Ascending aorta (tissue), 2 donors: ENCODE measurements at regions not wholly inside any gene's neighbourhood (a gene's known extent, or its start where the extent isn't known, plus 50 kb on each side); places are given as distances from the start of the nearest gene placed in this dataset.

Source experiments
- DNase-seq, 2 donors: peaks; one replicate each; pipeline ENCODE4 v3.0.0-alpha.2; 2019; ENCODE audit warnings: low spot score in 2 of 2
- H3K27ac ChIP-seq, 2 donors: fragments of 200-600 bp; sonication (generic); one replicate each; pipeline ENCODE4 v1.5.1; 2016 to 2017; ENCODE audit warnings: mild to moderate bottlenecking in 1 of 2
- H3K27me3 ChIP-seq: fragments of 200-600 bp; sonication (generic); one replicate; pipeline ENCODE4 v1.5.1; 2017
- H3K36me3 ChIP-seq, 2 donors: fragments of 200-600 bp; sonication (generic); one replicate each; pipeline ENCODE4 v1.5.1; 2016
- H3K4me1 ChIP-seq, 2 donors: fragments of 200-600 bp; sonication (generic); one replicate each; pipeline ENCODE4 v1.5.1; 2016 to 2017; ENCODE audit warnings: mild to moderate bottlenecking in 1 of 2
- H3K4me3 ChIP-seq, 2 donors: fragments of 200-600 bp; sonication (generic); one replicate each; pipeline ENCODE4 v1.5.1; 2016 to 2017; ENCODE audit warnings: mild to moderate bottlenecking in 1 of 2
- H3K9me3 ChIP-seq, 2 donors: fragments of 200-600 bp; sonication (generic); one replicate each; pipeline ENCODE4 v1.5.1; 2016
- intact Hi-C: fragments of 100-400 bp; cut with DNase I; formaldehyde crosslinking; loops from one replicate; pipeline ENCODE4 v1.15.1; 2023
- TF ChIP-seq, protein P1 (sequence below), 3 experiments: fragments of 200-600 bp in 2 of 3; fragments of 450-650 bp in 1 of 3; sonication (generic) in 2 of 3; IDR thresholded peaks; one replicate each; pipeline ENCODE4 v1.5.1; 2016 to 2019; ENCODE audit warnings: antibody characterized with exemption in 3 of 3, mild to moderate bottlenecking in 1 of 3, moderate library complexity in 1 of 3

DNA sequence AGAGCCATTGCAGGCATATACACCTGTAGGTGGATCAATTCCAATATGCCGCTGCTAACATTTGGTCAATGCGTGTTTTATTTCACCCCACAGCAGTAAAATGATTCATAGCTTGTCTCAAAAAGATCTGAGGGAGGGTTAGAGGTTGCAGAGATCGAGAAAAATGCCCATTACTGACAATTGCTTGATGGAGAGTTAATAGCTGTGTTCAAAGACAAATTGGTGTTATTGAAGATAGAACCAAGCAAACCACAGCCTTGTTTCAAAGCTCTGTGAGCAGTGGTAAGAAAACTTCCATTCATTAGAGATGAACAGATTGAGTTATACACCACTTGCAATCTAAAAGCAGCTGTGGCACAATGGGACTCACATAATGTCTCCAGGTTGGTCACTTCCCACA, 95.4 kb downstream of the KCNE4 start:
- no peaks in the 10 kb centered on the region for H3K36me3 ChIP-seq
- H3K4me1 ChIP-seq: no peaks in the 10 kb centered on the region
- TF ChIP-seq, protein P1, sequence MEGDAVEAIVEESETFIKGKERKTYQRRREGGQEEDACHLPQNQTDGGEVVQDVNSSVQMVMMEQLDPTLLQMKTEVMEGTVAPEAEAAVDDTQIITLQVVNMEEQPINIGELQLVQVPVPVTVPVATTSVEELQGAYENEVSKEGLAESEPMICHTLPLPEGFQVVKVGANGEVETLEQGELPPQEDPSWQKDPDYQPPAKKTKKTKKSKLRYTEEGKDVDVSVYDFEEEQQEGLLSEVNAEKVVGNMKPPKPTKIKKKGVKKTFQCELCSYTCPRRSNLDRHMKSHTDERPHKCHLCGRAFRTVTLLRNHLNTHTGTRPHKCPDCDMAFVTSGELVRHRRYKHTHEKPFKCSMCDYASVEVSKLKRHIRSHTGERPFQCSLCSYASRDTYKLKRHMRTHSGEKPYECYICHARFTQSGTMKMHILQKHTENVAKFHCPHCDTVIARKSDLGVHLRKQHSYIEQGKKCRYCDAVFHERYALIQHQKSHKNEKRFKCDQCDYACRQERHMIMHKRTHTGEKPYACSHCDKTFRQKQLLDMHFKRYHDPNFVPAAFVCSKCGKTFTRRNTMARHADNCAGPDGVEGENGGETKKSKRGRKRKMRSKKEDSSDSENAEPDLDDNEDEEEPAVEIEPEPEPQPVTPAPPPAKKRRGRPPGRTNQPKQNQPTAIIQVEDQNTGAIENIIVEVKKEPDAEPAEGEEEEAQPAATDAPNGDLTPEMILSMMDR (IDR thresholded peaks at IDR 0.05): no peak
- H3K27ac ChIP-seq: no peak overlapping the region
- H3K4me3 ChIP-seq: no peak overlapping the region
- intact Hi-C loops: no loop called here
- H3K9me3 ChIP-seq: no peaks in the 10 kb centered on the region
- no peak for DNase-seq
- H3K27me3 ChIP-seq: no peaks in the 10 kb centered on the region

DNA sequence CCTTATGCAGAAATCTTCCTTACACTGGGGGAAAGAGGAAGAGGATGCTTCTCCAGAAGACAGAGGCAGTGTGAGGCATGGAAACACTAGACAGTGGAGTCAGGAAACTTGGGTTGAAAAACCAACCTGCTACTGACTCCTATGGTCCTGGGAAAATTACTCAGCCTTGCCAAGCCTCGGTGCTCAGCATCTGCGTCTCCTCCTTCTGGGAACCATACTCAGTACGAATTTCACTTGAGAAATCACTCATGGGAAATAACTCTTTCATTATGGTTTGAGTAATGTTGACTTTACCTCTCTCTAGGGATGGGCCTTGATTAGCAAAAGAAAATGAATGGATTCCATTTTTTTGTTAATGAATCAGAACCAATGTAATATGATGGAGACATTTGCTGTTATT, 96.5 kb downstream of the KCNE4 start:
- Histone ChIP-seq H3K27ac (no peak overlapping the region), H3K36me3 (no peaks in the 10 kb centered on the region), H3K4me1 (no peaks in the 10 kb centered on the region), H3K27me3 (no peaks in the 10 kb centered on the region), H3K4me3 (no peak overlapping the region), H3K9me3 (no peaks in the 10 kb centered on the region)
- no peak for DNase-seq
- intact Hi-C loops: no loop called here
- TF ChIP-seq, protein P1 (IDR thresholded peaks at IDR 0.05): no peak

DNA sequence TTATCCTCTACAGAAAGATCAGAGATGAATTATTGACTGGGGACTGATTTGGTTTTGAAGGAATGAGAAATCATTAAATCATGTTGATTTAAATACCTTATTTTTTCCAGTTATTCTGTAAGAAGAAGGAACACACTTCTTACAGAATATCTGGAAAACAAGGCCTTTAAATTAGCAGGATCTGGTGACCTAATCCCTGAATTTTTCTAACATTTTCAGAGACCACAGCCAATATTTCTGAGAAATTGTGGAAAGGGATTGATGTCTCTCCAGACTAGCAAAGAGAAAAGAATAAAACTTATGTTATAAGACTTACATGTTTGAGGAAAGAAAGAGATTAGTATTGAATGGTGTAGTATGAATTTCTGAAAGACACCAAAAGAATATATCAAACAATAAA, 104.0 kb downstream of the KCNE4 start:
- Histone ChIP-seq H3K27ac (no peak overlapping the region), H3K4me3 (no peak overlapping the region), H3K27me3 (no peaks in the 10 kb centered on the region), H3K36me3 (no peaks in the 10 kb centered on the region), H3K4me1 (no peaks in the 10 kb centered on the region), H3K9me3 (no peaks in the 10 kb centered on the region)
- no peak for DNase-seq
- TF ChIP-seq, protein P1 (IDR thresholded peaks at IDR 0.05): no peak
- intact Hi-C loops: no loop called here

DNA sequence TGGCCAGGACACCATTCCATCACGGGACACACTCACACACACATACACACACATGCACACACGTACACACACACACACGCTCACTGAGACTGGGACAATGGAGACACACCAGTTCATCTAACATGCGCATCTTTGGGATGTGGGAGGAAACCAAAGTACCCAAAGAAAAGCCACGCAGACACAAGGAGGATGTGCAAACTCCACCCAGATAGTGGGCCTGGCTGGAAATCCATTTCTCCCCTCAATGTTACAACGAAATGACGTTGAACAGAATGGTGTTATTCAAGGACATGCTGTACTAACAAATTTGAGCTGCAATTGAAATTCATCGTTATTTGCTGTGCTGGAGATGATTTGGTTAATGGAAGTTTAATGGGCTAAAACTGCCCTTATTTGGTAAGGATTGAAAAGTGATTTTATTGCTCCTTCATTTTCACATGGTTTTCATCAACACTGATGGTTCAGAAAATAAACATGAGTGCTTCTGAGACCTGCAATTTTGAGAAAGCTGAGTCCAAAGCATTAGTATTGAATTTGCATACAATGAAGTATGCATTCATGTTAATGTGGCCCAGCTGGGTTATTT, 110.0 kb downstream of the KCNE4 start:
- intact Hi-C loops: no loop called here

DNA sequence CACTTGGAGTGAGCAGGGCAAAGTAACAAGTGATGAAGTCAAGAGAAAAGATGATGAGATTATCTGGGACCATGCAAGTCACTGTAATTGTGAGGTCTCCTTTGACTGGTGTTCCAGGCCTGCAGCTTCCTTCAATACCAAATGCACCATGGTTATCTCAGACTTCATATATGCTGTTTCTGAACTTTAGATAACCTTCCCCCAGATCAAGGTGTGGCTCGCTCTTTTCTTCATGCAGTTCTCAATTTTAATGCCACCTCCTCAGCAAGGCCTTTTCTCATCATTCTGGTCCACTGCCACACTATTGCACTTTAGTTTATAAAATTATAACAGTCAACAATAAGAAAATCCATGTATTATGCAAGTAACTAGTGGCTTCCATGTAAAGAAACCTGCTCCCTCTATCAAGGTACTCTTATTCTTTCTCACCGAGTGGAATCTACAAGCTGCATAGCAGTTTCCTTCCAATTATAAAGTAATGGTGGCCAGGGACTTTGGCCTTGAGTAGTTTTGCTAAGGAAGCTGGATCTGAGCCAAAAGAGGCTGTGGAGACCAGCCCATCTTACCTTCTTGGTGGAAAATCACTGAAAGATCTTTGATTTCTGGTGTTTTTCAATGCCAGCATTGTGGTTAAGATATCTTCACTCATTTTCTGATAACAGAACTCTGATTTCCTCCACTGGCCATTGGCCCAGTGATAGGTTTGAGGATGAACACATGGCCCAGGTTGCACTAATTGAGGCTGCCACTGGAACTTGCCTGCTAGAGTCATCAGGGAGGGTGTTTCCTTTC, 113.6 kb downstream of the KCNE4 start:
- Histone ChIP-seq H3K27me3 (no peaks in the 10 kb centered on the region), H3K36me3 (no peaks in the 10 kb centered on the region), H3K4me3 (no peak overlapping the region), H3K27ac (no peak overlapping the region), H3K9me3 (no peaks in the 10 kb centered on the region), H3K4me1 (no peaks in the 10 kb centered on the region)
- intact Hi-C loops: no loop called here
- no peak for DNase-seq
- TF ChIP-seq, protein P1 (IDR thresholded peaks at IDR 0.05): no peak

More for the DNA sequence above, 110.0 kb downstream of the KCNE4 start:
- H3K4me1 ChIP-seq: no peaks in the 10 kb centered on the region
- no peak for DNase-seq
- H3K4me3 ChIP-seq: no peak overlapping the region
- H3K36me3 ChIP-seq: no peaks in the 10 kb centered on the region
- no peak overlapping the region for H3K27ac ChIP-seq
- TF ChIP-seq, protein P1 (IDR thresholded peaks at IDR 0.05): no peak
- no peaks in the 10 kb centered on the region for H3K9me3 ChIP-seq
- no peaks in the 10 kb centered on the region for H3K27me3 ChIP-seq
